Epithelial cell of esophagus (primary cell): ENCODE measurements at regions not wholly inside any gene's neighbourhood (a gene's known extent, or its start where the extent isn't known, plus 50 kb on each side); places are given as distances from the start of the nearest gene placed in this dataset.

Experiments
- DNase-seq: peaks from one replicate; pipeline ENCODE4 v3.0.0; 2010; ENCODE audit warnings: low read depth
- H3K4me3 ChIP-seq: 2 replicates; pipeline ENCODE4 v1.5.1; 2011; ENCODE audit warnings: mild to moderate bottlenecking, low read length, control low read depth
- TF ChIP-seq, protein P1 (sequence below): IDR thresholded peaks from 2 replicates; pipeline ENCODE4 v1.5.1; 2011; ENCODE audit warnings: low read depth, mild to moderate bottlenecking, low read length, control low read depth, inconsistent platforms; ENCODE audit not compliant: insufficient read depth; ENCODE audit errors: missing control alignments

DNA sequence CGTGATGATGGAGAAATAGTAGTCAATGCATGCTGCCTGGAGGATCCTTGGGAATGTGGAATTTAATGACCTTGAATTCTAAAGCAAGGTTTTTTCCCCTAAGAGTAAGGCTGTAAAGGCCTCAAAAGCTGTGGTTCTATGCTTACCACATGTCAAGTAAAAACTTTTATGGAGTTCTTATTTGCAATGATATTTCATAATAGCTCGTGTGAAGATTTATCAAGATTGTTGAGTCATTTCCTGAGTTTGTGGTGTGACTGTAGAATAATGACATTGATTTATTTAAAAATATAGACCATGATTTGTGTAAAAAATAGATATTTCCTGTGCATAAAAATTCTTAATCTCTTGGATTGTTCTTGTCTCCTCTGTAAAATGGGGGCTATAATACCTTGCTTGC lies 67.5 kb upstream of the SORCS1 start:
- no peak overlapping the region for H3K4me3 ChIP-seq
- no peak for DNase-seq
- TF ChIP-seq, protein P1, sequence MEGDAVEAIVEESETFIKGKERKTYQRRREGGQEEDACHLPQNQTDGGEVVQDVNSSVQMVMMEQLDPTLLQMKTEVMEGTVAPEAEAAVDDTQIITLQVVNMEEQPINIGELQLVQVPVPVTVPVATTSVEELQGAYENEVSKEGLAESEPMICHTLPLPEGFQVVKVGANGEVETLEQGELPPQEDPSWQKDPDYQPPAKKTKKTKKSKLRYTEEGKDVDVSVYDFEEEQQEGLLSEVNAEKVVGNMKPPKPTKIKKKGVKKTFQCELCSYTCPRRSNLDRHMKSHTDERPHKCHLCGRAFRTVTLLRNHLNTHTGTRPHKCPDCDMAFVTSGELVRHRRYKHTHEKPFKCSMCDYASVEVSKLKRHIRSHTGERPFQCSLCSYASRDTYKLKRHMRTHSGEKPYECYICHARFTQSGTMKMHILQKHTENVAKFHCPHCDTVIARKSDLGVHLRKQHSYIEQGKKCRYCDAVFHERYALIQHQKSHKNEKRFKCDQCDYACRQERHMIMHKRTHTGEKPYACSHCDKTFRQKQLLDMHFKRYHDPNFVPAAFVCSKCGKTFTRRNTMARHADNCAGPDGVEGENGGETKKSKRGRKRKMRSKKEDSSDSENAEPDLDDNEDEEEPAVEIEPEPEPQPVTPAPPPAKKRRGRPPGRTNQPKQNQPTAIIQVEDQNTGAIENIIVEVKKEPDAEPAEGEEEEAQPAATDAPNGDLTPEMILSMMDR = no peak

GRCh38 chr10:107230887-107231286 lies 66.4 kb upstream of the SORCS1 start:
- DNase-seq = no peak
- TF ChIP-seq, protein P1 = no peak
- no peak overlapping the region for H3K4me3 ChIP-seq

DNA sequence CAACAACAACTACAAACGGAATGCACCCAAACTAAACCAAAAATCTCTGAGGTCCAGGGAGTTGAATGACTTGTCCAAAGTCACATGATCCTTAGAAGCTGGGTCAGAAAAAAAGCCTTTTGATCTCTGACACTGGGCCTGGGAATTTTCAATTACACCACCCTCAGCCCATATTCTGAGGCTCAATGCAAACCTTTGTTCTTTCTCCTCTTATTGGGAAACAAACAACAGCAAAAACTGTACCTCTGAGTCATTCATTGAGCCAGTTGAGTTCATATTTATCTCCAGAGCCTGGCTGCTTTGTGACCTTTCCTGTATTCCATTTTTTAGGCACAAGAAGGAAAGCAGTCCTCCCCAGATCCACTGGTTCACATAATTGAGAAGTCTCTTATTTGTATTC lies 51.2 kb upstream of the SORCS1 start:
- TF ChIP-seq, protein P1 = no peak
- no peak for DNase-seq
- H3K4me3 ChIP-seq = no peak overlapping the region
